ENCODE measurements at regions not wholly inside any gene's neighbourhood (a gene's known extent, or its start where the extent isn't known, plus 50 kb on each side); places are given as distances from the start of the nearest gene placed in this dataset.

GRCh38 chr10:128922619-128923196, 544.3 kb upstream of the MGMT start:
- no peak for DNase-seq

- no peak for DNase-seq
These were observed 542.1 kb upstream of the MGMT start for GRCh38 chr10:128924918-128925317.

- DNase-seq, result no peak
These were observed 540.3 kb upstream of the MGMT start for GRCh38 chr10:128926711-128927110.

- no peak for DNase-seq
These were observed 539.4 kb upstream of the MGMT start for GRCh38 chr10:128927497-128928161.

- DNase-seq, result no peak
These were observed 538.7 kb upstream of the MGMT start for GRCh38 chr10:128928231-128928836.

- no peak for DNase-seq
These were observed 537.9 kb upstream of the MGMT start for GRCh38 chr10:128929131-128929530.

GRCh38 chr10:128929767-128930166, 537.3 kb upstream of the MGMT start:
- no peak for DNase-seq

- DNase-seq, result no peak
These were observed 536.5 kb upstream of the MGMT start for GRCh38 chr10:128930515-128930914.

GRCh38 chr10:128932071-128932820, 534.8 kb upstream of the MGMT start:
- no peak for DNase-seq

- DNase-seq, result no peak
These were observed 532.5 kb upstream of the MGMT start for GRCh38 chr10:128934492-128934891.

- DNase-seq, result no peak
These were observed 530.6 kb upstream of the MGMT start for GRCh38 chr10:128936392-128936791.

GRCh38 chr10:128938558-128938957, 528.5 kb upstream of the MGMT start:
- DNase-seq, result no peak

- DNase-seq, result no peak
These were observed 527.0 kb upstream of the MGMT start for GRCh38 chr10:128940081-128940480.

GRCh38 chr10:128943111-128943510, 523.9 kb upstream of the MGMT start:
- no peak for DNase-seq

GRCh38 chr10:128945398-128945797, 521.6 kb upstream of the MGMT start:
- no peak for DNase-seq

- DNase-seq, result no peak
These were observed 516.7 kb upstream of the MGMT start for GRCh38 chr10:128950159-128950915.

- DNase-seq, result no peak
These were observed 516.1 kb upstream of the MGMT start for GRCh38 chr10:128950916-128951275.

GRCh38 chr10:128952856-128953255, 514.2 kb upstream of the MGMT start:
- no peak for DNase-seq

GRCh38 chr10:128956149-128956548, 510.9 kb upstream of the MGMT start:
- no peak for DNase-seq

GRCh38 chr10:128957221-128957620, 509.8 kb upstream of the MGMT start:
- DNase-seq, result no peak

- DNase-seq, result no peak
These were observed 508.0 kb upstream of the MGMT start for GRCh38 chr10:128958834-128959690.

- DNase-seq, result no peak
These were observed 507.3 kb upstream of the MGMT start for GRCh38 chr10:128959746-128960145.
